Fibroblast of lung (primary cell): ENCODE measurements at regions not wholly inside any gene's neighbourhood (a gene's known extent, or its start where the extent isn't known, plus 50 kb on each side); places are given as distances from the start of the nearest gene placed in this dataset.
A peak's percentile ranks its signal among the peaks of the same experiment; 100 is the strongest.

Experiments
- DNase-seq, 2 donors: peaks; one replicate each; pipeline versions ENCODE4 v3.0.0 to v3.0.0-alpha.2; 2010; ENCODE audit warnings: low read depth in 2 of 2
- H2AFZ ChIP-seq: 2 replicates; pipeline ENCODE4 v1.5.1; 2012; ENCODE audit warnings: low read length, control low read depth, inconsistent platforms
- H3K27ac ChIP-seq: 2 replicates; pipeline ENCODE4 v1.5.1; 2011; ENCODE audit warnings: low read length, control low read depth; ENCODE audit not compliant: insufficient read depth
- H3K27me3 ChIP-seq: 2 replicates; pipeline ENCODE4 v1.5.1; 2011; ENCODE audit warnings: mild to moderate bottlenecking, low read length; ENCODE audit not compliant: control insufficient read depth, insufficient read depth
- H3K36me3 ChIP-seq: 2 replicates; pipeline ENCODE4 v1.5.1; 2011; ENCODE audit warnings: low read length; ENCODE audit not compliant: control insufficient read depth, insufficient read depth
- H3K4me1 ChIP-seq: 2 replicates; pipeline ENCODE4 v1.5.1; 2011; ENCODE audit warnings: low read length; ENCODE audit not compliant: control insufficient read depth, insufficient read depth; ENCODE audit errors: extremely low read depth
- H3K4me2 ChIP-seq: 2 replicates; pipeline ENCODE4 v1.5.1; 2011; ENCODE audit warnings: low read length, control low read depth; ENCODE audit not compliant: insufficient read depth; ENCODE audit errors: extremely low read depth
- H3K4me3 ChIP-seq, 4 experiments: fragments of 200-600 bp in 1 of 4; sonication (generic) in 1 of 4; replicated peaks in 1 of 4; 2 replicates each; pipeline ENCODE4 v1.5.1; 2011 to 2016; ENCODE audit warnings: low read length in 4 of 4, low read depth in 3 of 4, mild to moderate bottlenecking in 3 of 4, control low read depth in 2 of 4, inconsistent platforms in 1 of 4, mixed read lengths in 1 of 4; ENCODE audit not compliant: insufficient read depth in 1 of 4; ENCODE audit errors: control extremely low read depth in 1 of 4
- H3K79me2 ChIP-seq: 2 replicates; pipeline ENCODE4 v1.5.1; 2012; ENCODE audit warnings: mild to moderate bottlenecking, low read length, inconsistent platforms; ENCODE audit not compliant: control insufficient read depth, insufficient read depth
- H3K9ac ChIP-seq: 2 replicates; pipeline ENCODE4 v1.5.1; 2011; ENCODE audit warnings: mild to moderate bottlenecking, low read length, control low read depth; ENCODE audit not compliant: insufficient read depth
- H3K9me3 ChIP-seq: 2 replicates; pipeline ENCODE4 v1.5.1; 2012; ENCODE audit warnings: low read depth, low read length; ENCODE audit not compliant: control insufficient read depth, insufficient read depth
- H4K20me1 ChIP-seq: 2 replicates; pipeline ENCODE4 v1.5.1; 2011; ENCODE audit warnings: low read length; ENCODE audit not compliant: control insufficient read depth, insufficient read depth; ENCODE audit errors: extremely low read depth
- EZH2 ChIP-seq: IDR thresholded peaks from 2 replicates; pipeline ENCODE4 v1.5.1; 2012; ENCODE audit warnings: low read length, control low read depth, mild to moderate bottlenecking; ENCODE audit errors: missing control alignments
- TF ChIP-seq, protein P1 (sequence below), 2 donors: IDR thresholded peaks in 1 of 2; conservative IDR thresholded peaks in 1 of 2; 1 replicate in 1 of 2; 2 replicates in 1 of 2; pipeline ENCODE4 v1.5.1; 2011 to 2012; ENCODE audit warnings: low read length in 2 of 2, control low read depth in 1 of 2, inconsistent platforms in 1 of 2, low read depth in 1 of 2, mild to moderate bottlenecking in 1 of 2

DNA sequence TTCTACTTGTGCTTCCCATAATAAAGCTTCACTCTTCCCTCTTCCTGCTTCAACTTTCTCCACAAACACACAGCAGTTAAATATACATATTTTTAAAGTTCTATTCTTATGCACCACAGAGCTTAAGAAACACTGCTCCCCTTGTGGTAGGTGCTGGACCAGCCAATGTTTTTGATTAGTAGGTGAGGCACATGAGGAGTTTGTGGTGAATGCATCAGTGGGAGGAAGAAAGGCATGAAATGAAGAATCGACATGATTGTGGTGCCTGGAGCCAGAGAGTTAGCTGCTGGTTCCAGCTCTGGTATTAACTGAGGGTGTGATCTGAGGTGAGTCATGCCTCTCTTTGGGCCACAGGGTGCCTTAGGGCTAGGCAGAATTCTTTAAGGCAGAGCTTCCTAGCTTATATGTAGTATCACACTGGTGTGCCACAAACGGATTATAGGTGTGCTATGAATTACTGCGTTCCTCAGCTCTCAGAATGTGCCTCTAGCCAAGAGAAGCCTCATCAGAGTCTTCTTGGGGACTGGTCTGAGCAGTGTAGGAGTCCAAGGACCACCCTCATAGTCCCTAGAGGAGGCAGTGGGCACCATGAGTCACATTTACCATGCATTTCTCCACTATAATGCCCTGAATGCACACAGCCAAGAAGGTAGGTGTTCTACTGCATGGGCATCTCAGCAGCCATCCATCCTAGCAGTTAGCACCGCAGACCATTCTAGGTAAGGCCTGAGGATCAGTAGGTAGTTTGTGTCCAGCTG is 97.4 kb upstream of the SGIP1 start:
- Histone ChIP-seq H3K36me3 (no peaks in the 10 kb centered on the region), H3K79me2 (no peaks in the 10 kb centered on the region), H3K4me2 (no peak overlapping the region), H2AFZ (no peak overlapping the region), H3K4me1 (no peaks in the 10 kb centered on the region), H3K27me3 (no peaks in the 10 kb centered on the region), H4K20me1 (no peaks in the 10 kb centered on the region), H3K9me3 (no peaks in the 10 kb centered on the region), H3K4me3 (no peak overlapping the region), H3K9ac (no peak overlapping the region), H3K27ac (no peak overlapping the region)
- TF ChIP-seq EZH2: no peak
- TF ChIP-seq, protein P1, sequence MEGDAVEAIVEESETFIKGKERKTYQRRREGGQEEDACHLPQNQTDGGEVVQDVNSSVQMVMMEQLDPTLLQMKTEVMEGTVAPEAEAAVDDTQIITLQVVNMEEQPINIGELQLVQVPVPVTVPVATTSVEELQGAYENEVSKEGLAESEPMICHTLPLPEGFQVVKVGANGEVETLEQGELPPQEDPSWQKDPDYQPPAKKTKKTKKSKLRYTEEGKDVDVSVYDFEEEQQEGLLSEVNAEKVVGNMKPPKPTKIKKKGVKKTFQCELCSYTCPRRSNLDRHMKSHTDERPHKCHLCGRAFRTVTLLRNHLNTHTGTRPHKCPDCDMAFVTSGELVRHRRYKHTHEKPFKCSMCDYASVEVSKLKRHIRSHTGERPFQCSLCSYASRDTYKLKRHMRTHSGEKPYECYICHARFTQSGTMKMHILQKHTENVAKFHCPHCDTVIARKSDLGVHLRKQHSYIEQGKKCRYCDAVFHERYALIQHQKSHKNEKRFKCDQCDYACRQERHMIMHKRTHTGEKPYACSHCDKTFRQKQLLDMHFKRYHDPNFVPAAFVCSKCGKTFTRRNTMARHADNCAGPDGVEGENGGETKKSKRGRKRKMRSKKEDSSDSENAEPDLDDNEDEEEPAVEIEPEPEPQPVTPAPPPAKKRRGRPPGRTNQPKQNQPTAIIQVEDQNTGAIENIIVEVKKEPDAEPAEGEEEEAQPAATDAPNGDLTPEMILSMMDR (conservative IDR thresholded peaks at IDR 0.05 in 1 of 2, IDR thresholded peaks at IDR 0.05 in 1 of 2; ENCODE audit: low read depth in 1 of 2, low read length in 2 of 2): peak in 1 of 2 donors; percentile 48
- DNase-seq: peak; percentile 45 to 86

- TF ChIP-seq, protein P1 (conservative IDR thresholded peaks at IDR 0.05 in 1 of 2, IDR thresholded peaks at IDR 0.05 in 1 of 2; ENCODE audit: low read depth in 1 of 2, low read length in 2 of 2): no peak
- TF ChIP-seq EZH2: no peak
- Histone ChIP-seq H3K9ac (no peak overlapping the region), H3K27ac (no peak overlapping the region), H3K4me3 (no peak overlapping the region), H3K36me3 (no peaks in the 10 kb centered on the region), H3K27me3 (no peaks in the 10 kb centered on the region), H3K9me3 (no peaks in the 10 kb centered on the region), H4K20me1 (no peaks in the 10 kb centered on the region), H3K4me1 (no peaks in the 10 kb centered on the region), H2AFZ (no peak overlapping the region), H3K4me2 (no peak overlapping the region), H3K79me2 (no peaks in the 10 kb centered on the region)
- DNase-seq: no peak
Observed at GRCh38 chr1:66437136-66437401, 96.9 kb upstream of the SGIP1 start.

- Histone ChIP-seq H3K4me2 (no peak overlapping the region), H3K36me3 (no peaks in the 10 kb centered on the region), H3K4me3 (no peak overlapping the region), H4K20me1 (no peaks in the 10 kb centered on the region), H3K27me3 (no peaks in the 10 kb centered on the region), H3K4me1 (no peaks in the 10 kb centered on the region), H3K9me3 (no peaks in the 10 kb centered on the region), H3K9ac (no peak overlapping the region), H3K79me2 (no peaks in the 10 kb centered on the region), H3K27ac (no peak overlapping the region), H2AFZ (no peak overlapping the region)
- TF ChIP-seq, protein P1 (conservative IDR thresholded peaks at IDR 0.05 in 1 of 2, IDR thresholded peaks at IDR 0.05 in 1 of 2; ENCODE audit: low read depth in 1 of 2, low read length in 2 of 2): no peak
- TF ChIP-seq EZH2: no peak
- DNase-seq: no peak
Observed at GRCh38 chr1:66438062-66438461, 95.9 kb upstream of the SGIP1 start.
